ENCODE measurements at regions not wholly inside any gene's neighbourhood (a gene's known extent, or its start where the extent isn't known, plus 50 kb on each side); places are given as distances from the start of the nearest gene placed in this dataset.
A peak's percentile ranks its signal among the peaks of the same experiment; 100 is the strongest.

DNA sequence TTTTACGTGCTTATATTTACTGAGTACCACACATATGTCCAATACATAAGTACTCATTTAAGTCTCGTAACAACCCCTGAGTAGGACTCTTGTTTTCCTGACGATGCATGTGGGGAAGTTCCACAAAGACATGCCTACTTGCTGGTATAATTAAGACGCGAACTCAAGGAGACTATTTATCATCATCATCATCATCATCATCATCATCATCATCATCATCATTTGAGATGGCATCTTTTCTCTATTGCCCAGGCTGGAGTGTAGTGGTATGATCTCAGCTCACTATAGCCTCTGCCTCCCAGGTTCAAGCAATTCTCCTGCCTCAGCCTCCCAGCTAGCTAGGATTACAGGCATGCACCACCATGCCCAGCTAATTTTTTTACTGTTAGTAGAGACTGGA lies 809.9 kb upstream of the EEF2KMT start:
- no peak for DNase-seq (ENCODE audit: low read depth)

DNA sequence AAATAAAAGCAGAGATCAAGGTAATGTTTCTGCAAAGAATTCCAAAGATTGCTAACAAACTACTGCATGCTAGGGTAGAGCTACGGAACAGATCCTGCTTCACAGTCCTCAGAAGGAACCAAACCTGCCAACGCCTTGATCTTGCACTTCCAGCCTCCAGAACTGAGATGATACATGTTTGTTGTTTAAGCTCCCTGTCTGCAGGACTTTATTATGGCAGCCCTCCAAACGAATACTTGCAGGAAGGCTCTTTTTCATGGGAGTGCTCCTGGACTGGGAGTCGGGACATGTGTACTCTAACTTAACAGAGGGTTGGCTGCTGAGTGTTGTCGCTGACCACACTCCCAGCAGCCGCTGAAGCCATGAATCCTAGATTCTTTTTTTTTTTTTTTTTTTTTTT lies 808.8 kb upstream of the EEF2KMT start:
- DNase-seq (ENCODE audit: low read depth): peak; percentile 68

GRCh38 chr16:5905935-5906334 lies 808.3 kb upstream of the EEF2KMT start:
- DNase-seq (ENCODE audit: low read depth): peak; percentile 90

DNA sequence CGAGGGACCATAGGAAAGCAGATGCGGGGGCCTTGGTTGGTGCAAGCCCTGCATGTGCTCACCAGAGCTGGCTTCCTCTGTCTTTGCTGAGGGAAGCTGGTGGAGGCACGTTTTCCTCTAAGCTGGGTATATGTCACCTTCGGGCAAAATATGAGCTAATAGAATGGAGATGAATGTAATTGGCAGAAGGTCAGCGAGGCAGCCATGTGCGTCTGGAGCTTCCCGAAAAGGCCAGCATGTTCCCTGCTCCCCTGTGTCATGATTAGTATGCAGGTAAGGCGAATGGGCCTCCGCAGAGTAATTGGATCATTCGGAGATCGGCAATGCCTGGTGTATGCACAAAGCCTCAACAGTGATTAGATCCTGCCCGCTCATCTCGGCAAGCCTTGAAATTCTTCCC lies 806.2 kb upstream of the EEF2KMT start:
- DNase-seq (ENCODE audit: low read depth): no peak

- DNase-seq (ENCODE audit: low read depth): peak; percentile 30
These were observed 805.6 kb upstream of the EEF2KMT start for GRCh38 chr16:5903153-5903552.

- DNase-seq (ENCODE audit: low read depth): peak; percentile 75
These were observed 802.5 kb upstream of the EEF2KMT start for GRCh38 chr16:5900046-5900445.

- DNase-seq (ENCODE audit: low read depth): no peak
These were observed 798.4 kb upstream of the EEF2KMT start for GRCh38 chr16:5895976-5896375.

- DNase-seq (ENCODE audit: low read depth): peak; percentile 79
These were observed 797.5 kb upstream of the EEF2KMT start for GRCh38 chr16:5895137-5895536.

- DNase-seq (ENCODE audit: low read depth): no peak
These were observed 793.7 kb upstream of the EEF2KMT start for GRCh38 chr16:5891296-5891695.

- DNase-seq (ENCODE audit: low read depth): peak; percentile 59
These were observed 787.9 kb upstream of the EEF2KMT start for GRCh38 chr16:5885521-5885920.

- DNase-seq (ENCODE audit: low read depth): no peak
These were observed 787.4 kb upstream of the EEF2KMT start for GRCh38 chr16:5884996-5885395.

DNA sequence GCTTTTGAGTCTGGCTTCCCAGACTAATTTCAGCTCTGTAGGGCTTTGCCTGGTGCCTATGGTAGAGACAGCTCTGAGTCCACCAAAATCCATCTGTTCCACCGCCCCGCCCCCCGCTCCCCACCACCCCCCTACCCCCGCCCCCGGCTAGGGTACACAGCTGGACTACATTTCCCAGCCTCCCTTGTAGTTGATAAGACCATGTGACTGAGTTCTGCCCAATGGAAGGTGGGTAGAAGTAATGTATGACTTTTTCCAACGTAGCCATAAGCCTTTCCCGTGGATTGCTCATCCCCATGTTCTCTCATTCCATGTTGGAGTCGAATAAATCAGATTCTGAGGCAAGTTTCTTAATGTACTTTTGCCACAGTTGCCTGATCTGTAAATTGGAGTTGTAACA lies 786.7 kb upstream of the EEF2KMT start:
- no peak for DNase-seq (ENCODE audit: low read depth)

DNA sequence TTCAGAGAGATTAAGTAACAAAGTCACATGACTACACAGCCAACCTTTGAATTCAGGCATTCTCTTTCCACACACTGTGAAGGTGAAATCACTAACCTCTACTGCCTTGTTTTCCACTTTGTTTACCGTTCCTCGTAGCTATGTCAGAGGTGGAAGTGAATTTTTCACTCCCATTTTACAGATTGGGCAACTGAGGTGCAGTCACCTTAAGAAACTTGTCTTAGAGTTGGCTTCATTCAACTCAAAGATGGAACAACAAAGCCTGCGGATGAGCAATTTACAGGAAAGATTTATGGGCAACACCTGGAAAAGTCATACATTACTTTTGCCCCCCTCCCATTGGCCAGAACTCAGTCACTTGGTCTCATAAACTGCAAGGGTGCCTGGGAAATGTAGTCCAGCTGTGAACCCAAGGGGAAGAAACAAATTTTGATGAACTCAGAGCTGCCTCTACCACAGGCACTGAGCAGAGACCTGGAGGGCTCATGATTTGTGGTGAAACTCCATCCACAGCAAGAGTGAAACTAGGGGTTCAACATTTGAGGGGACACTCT lies 784.6 kb upstream of the EEF2KMT start:
- DNase-seq (ENCODE audit: low read depth): no peak

DNA sequence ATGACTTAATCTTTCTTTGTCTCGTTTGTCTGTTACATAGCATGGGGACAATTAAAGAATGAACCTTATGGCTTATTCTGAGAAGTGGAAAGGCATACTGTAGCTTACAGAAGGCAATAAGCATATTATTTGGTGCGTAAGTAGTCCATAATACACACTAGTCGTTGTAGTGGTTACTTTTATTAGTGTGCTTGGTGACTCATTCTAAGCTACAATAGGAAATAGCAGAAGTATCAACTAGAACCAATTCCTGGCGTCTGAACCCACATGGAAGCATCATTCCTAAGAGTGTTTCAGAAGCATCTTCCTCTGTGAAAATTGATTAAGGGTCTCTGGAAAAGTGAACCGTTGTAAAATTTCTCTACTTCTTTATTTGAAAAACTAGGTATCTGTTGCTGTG lies 777.8 kb upstream of the EEF2KMT start:
- peak; percentile 65 for DNase-seq (ENCODE audit: low read depth)

DNA sequence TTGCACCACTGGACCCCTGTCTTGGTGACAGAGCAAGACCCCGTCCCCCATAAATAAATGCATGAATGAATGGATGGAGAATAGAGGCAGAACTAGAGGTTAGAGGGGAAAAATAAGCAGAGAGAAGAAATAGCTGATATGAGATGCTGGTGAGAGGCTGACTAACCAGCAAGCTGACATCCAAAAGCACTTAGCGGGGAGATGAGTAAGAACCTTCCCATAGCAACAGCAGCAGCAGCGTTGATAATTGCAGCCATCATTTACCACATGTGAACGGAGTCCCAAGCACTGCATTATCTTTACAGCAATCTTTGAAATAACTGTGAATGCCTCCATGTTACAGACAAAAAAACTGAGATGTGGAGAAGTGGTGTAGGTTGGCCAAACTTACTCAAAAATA lies 777.3 kb upstream of the EEF2KMT start:
- peak; percentile 76 for DNase-seq (ENCODE audit: low read depth)

DNA sequence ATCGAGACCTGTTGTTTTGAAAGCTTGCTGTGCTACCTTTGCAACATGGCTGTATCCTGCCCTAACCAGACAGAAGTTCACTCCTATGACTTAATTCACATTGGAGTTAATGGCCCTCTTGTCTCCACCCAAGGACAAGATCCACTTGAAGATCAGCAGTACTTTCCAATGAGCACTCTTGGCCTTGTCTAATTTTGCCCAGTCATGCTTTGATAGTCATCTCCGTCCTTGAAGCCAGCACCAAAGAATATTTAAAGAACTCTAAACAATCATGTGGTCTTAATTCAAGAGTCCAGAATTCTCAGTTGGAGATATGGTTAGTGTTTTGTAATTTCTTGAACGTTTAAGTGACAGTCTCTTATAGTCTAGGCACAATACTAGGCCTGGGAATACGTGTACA lies 775.6 kb upstream of the EEF2KMT start:
- no peak for DNase-seq (ENCODE audit: low read depth)

DNA sequence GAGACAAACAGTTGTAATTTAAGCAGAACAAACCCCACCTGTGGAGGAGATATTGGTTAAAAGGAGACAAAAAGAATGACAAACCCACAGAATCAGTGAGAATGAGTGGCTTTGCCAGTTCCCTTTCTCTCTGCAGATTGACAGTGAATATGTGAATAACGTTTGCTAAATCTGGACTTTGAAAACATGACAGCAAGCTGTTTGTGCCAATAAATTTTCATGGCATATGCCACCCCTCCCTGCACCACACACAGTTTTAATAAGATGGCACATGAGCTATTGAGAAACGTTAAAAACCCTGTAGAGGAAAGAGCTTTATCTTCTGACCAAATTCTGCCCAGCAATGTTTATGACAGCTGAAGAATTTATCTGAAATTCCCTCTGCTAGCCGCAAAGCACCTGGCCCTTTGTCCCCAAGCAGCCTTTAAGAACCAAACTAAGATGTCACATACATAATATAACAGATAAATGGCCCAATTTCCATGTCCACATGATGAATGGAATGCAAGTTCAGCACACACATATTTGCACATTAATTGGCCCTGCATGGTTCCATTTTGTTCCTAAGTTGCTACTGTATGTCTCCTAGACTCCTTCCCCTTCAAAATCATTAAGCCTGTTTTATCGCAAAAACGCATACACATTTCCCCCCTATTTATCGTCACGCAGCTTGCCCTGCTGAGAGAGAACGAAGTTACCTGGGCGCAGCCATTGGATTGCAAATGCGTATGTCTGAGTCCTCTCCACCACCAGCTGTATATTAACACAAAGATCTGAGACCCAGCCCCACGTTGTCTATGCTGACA lies 773.5 kb upstream of the EEF2KMT start:
- no peak for DNase-seq (ENCODE audit: low read depth)

- no peak for DNase-seq (ENCODE audit: low read depth)
These were observed 769.7 kb upstream of the EEF2KMT start for GRCh38 chr16:5867250-5867649.

GRCh38 chr16:5865236-5865635 lies 767.6 kb upstream of the EEF2KMT start:
- no peak for DNase-seq (ENCODE audit: low read depth)

- no peak for DNase-seq (ENCODE audit: low read depth)
These were observed 765.5 kb upstream of the EEF2KMT start for GRCh38 chr16:5863071-5863606.

- peak; percentile 47 for DNase-seq (ENCODE audit: low read depth)
These were observed 764.7 kb upstream of the EEF2KMT start for GRCh38 chr16:5862103-5862840.

DNA sequence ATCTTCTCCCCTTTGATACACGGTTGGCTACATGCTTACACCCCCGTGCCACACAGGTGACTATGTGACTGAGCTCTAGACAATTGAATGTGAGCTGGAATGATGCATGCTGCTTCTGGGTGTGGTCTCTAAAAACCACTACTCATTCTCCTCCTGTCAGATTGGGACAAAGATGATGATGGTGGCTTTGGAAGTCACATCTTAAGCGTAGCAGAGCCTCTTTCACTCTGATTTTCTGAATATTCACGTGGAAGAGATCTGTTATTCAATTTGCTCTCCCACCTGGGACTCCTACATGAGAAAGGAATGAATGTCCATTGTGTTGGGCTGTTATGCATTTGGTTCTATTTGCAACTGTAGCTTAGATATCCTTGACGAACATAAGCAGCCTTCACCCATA lies 763.6 kb upstream of the EEF2KMT start:
- no peak for DNase-seq (ENCODE audit: low read depth)

DNA sequence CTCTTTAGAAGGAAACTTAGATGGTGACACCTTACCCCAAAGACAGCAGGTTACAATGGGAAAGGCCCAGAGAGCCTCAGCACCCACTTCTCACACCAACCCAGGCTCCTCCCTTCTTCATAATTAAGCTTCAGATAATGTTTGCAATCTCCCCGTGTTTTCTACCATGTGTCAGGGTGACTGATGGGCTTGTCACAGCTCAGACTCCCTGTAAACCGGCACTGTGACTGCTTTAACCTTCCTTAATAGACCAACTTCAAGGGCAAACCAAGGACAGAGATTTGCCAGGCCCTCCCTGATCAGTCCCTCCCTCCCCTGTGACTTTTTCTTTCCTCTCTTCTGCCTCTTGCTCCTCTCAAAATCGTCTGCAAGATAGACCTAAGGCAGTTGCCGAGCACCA lies 760.6 kb upstream of the EEF2KMT start:
- no peak for DNase-seq (ENCODE audit: low read depth)

Data from M059J (cell line).